Panc1 (cell line): ENCODE measurements at regions not wholly inside any gene's neighbourhood (a gene's known extent, or its start where the extent isn't known, plus 50 kb on each side); places are given as distances from the start of the nearest gene placed in this dataset.

Experiments
- CTCF ChIP-seq: fragments of 450-650 bp; IDR thresholded peaks from 2 replicates; pipeline ENCODE4 v1.5.1; 2017; ENCODE audit warnings: mild to moderate bottlenecking
- REST ChIP-seq, 2 experiments: IDR thresholded peaks; 2 replicates each; pipeline ENCODE4 v1.6.1; 2011 to 2012; ENCODE audit warnings: low read depth in 2 of 2, control low read depth in 1 of 2, low read length in 1 of 2, mild to moderate bottlenecking in 1 of 2, moderate library complexity in 1 of 2; ENCODE audit not compliant: insufficient read depth in 1 of 2

- TF ChIP-seq CTCF = no peak
- no peak for TF ChIP-seq REST (IDR thresholded peaks at IDR 0.05; ENCODE audit: insufficient read depth in 1 of 2, low read depth in 2 of 2, low read length in 1 of 2)
Observed at GRCh38 chr7:68964060-68964459, 634.2 kb upstream of the AUTS2 start.
